Tibial artery (tissue), 4 donors: ENCODE measurements at regions not wholly inside any gene's neighbourhood (a gene's known extent, or its start where the extent isn't known, plus 50 kb on each side); places are given as distances from the start of the nearest gene placed in this dataset.

Experiments
- DNase-seq, 2 donors: peaks; one replicate each; pipeline ENCODE4 v3.0.0-alpha.2; 2019
- H3K27ac ChIP-seq, 2 donors: fragments of 200-600 bp; sonication (generic) in 1 of 2; 1 replicate in 1 of 2; 2 replicates in 1 of 2; pipeline ENCODE4 v1.5.1; 2018 to 2019; ENCODE audit warnings: mild to moderate bottlenecking in 1 of 2
- H3K27me3 ChIP-seq, 2 donors: fragments of 200-600 bp; sonication (generic) in 1 of 2; one replicate each; pipeline versions ENCODE4 v1.5.1 to v1.6.0; 2016 to 2019
- H3K36me3 ChIP-seq, 3 donors: fragments of 200-600 bp; sonication (generic) in 2 of 3; one replicate each; pipeline ENCODE4 v1.5.1; 2016 to 2019; ENCODE audit warnings: mild to moderate bottlenecking in 2 of 3
- H3K4me1 ChIP-seq, 4 donors: fragments of 200-600 bp; sonication (generic) in 2 of 4; 1 replicate in 3 of 4; 2 replicates in 1 of 4; pipeline ENCODE4 v1.5.1; 2016 to 2019
- H3K4me3 ChIP-seq, 2 donors: fragments of 200-600 bp; sonication (generic) in 1 of 2; 1 replicate in 1 of 2; 2 replicates in 1 of 2; pipeline ENCODE4 v1.5.1; 2018 to 2019; ENCODE audit warnings: mild to moderate bottlenecking in 2 of 2
- H3K9me3 ChIP-seq, 3 donors: fragments of 200-600 bp; sonication (generic) in 1 of 3; one replicate each; pipeline ENCODE4 v1.5.1; 2016 to 2019
- CTCF ChIP-seq, 2 experiments: fragments of 200-600 bp in 1 of 2; fragments of 450-650 bp in 1 of 2; IDR thresholded peaks; one replicate each; pipeline ENCODE4 v1.5.1; 2017 to 2019; ENCODE audit warnings: antibody characterized with exemption in 2 of 2, mild to moderate bottlenecking in 1 of 2, moderate library complexity in 1 of 2
- intact Hi-C: fragments of 100-400 bp; cut with DNase I; formaldehyde crosslinking; loops from one replicate; pipeline ENCODE4 v1.15.0; 2023; ENCODE audit warnings: low total_unique reads

DNA sequence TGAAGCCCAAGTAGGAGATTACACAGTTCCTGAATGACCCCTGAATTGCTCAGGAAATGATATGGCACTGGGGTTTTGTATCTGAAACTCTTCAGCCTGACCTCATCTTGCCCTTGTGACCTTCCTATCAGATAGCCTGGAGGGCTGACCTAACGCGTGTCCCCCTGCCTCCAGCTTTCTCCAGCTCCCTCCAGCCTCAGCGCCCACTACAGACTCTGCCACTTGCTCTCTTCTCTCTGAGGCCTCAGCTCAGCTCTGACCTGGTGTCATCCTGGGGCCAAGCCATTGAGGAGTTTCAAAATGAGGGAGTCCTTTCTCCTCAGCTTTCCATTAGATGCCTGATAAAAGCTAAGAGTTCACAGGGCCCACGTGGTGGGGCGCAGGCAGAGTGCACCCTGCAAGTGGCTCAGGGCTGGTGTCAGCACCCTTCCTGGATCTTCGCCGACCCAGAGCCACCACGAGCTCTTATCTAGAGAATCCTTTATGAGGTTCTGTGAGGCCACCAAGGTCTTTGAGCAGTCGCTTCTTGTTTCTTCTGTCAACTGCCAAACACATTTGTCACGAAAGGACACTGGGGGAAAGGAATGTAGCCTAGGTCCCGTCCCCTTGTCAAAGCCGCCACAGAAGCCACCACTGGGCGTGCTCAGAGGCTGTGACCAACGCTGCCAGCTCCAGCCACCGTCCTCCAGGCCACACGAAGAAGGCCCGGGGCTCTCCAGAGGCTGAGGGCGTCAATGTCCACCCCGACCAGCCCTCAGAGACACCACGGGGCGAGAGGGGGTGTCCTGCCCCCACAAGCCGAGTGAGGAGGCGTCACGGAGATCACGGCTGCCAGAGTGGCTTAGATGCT lies 131.3 kb upstream of the GPC1 start:
- Histone ChIP-seq H3K36me3 (no peaks in the 10 kb centered on the region), H3K4me3 (no peak overlapping the region), H3K27me3 (no peaks in the 10 kb centered on the region), H3K27ac (no peak overlapping the region), H3K4me1 (no peaks in the 10 kb centered on the region), H3K9me3 (no peaks in the 10 kb centered on the region)
- intact Hi-C loops, result no loop called here
- TF ChIP-seq CTCF (IDR thresholded peaks at IDR 0.05), result no peak
- peak; percentile 18 to 50 for DNase-seq

GRCh38 chr2:240304746-240305161 lies 130.7 kb upstream of the GPC1 start:
- H3K4me1 ChIP-seq, result no peaks in the 10 kb centered on the region
- peak in 1 of 2 donors; percentile 20 for DNase-seq
- H3K27ac ChIP-seq, result no peak overlapping the region
- H3K27me3 ChIP-seq, result no peaks in the 10 kb centered on the region
- H3K4me3 ChIP-seq, result no peak overlapping the region
- no peak for TF ChIP-seq CTCF (IDR thresholded peaks at IDR 0.05)
- intact Hi-C loops, result no loop called here
- no peaks in the 10 kb centered on the region for H3K36me3 ChIP-seq
- no peaks in the 10 kb centered on the region for H3K9me3 ChIP-seq

- peak in 1 of 2 donors; percentile 31 for DNase-seq
- intact Hi-C loops, result no loop called here
These were observed 130.0 kb upstream of the GPC1 start for GRCh38 chr2:240305369-240305962.

GRCh38 chr2:240306185-240306584 lies 129.3 kb upstream of the GPC1 start:
- intact Hi-C loops, result no loop called here
- no peaks in the 10 kb centered on the region for H3K4me1 ChIP-seq
- no peaks in the 10 kb centered on the region for H3K36me3 ChIP-seq
- no peaks in the 10 kb centered on the region for H3K27me3 ChIP-seq
- H3K4me3 ChIP-seq, result no peak overlapping the region
- no peak for DNase-seq
- no peak overlapping the region for H3K27ac ChIP-seq
- TF ChIP-seq CTCF (IDR thresholded peaks at IDR 0.05), result no peak
- H3K9me3 ChIP-seq, result no peaks in the 10 kb centered on the region

More at GRCh38 chr2:240305369-240305962, 130.0 kb upstream of the GPC1 start:
- H3K9me3 ChIP-seq, result no peaks in the 10 kb centered on the region
- H3K27me3 ChIP-seq, result no peaks in the 10 kb centered on the region
- H3K4me1 ChIP-seq, result no peaks in the 10 kb centered on the region
- H3K4me3 ChIP-seq, result no peak overlapping the region
- no peaks in the 10 kb centered on the region for H3K36me3 ChIP-seq
- H3K27ac ChIP-seq, result no peak overlapping the region
- TF ChIP-seq CTCF (IDR thresholded peaks at IDR 0.05), result no peak

DNA sequence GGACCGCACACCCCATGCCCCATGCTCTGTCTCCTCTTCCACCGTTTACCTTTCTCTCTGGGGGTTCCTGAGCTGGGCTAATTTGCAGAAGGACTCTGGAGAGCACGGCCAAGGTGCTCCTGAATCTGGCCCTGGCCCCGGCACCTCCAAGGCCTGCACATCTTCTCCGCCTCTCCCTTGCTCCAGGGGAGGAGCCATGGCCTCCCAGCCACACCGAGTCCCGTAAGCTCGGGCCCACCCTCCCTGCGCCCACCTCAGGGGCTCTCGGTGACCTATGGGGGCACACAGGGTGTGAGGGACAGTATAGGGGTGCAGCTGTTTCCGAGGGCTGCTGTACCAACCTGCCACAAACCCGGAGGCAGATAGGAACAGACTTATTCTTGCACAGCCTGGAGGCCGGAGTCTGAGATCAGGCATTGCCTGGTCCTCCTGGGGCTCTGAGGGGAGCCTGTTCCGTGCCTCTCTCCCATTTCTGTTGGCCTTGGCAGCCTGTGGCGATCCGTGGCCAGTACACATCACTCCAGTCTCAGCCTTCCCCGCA lies 127.3 kb upstream of the GPC1 start:
- H3K4me1 ChIP-seq, result no peaks in the 10 kb centered on the region
- TF ChIP-seq CTCF (IDR thresholded peaks at IDR 0.05), result no peak
- H3K36me3 ChIP-seq, result no peaks in the 10 kb centered on the region
- DNase-seq, result peak in 1 of 2 donors; percentile 50
- intact Hi-C loops, result no loop called here
- no peaks in the 10 kb centered on the region for H3K9me3 ChIP-seq
- no peak overlapping the region for H3K4me3 ChIP-seq
- no peak overlapping the region for H3K27ac ChIP-seq
- no peaks in the 10 kb centered on the region for H3K27me3 ChIP-seq
